AG04449 (cell line): ENCODE measurements at regions not wholly inside any gene's neighbourhood (a gene's known extent, or its start where the extent isn't known, plus 50 kb on each side); places are given as distances from the start of the nearest gene placed in this dataset.
A peak's percentile ranks its signal among the peaks of the same experiment; 100 is the strongest.

Experiments used
- CTCF ChIA-PET: fragments of 350-600 bp; formaldehyde crosslinking; extraction: SDS; loops from one replicate; lab custom pipeline; 2021; ENCODE audit warnings: antibody characterized with exemption; lab: Yijun Ruan, JAX
- POLR2A ChIA-PET: fragments of 400-600, 350-600 bp; formaldehyde crosslinking; extraction: SDS; loops from one replicate; lab custom pipeline; 2020; ENCODE audit warnings: antibody characterized with exemption, inconsistent platforms; lab: Yijun Ruan, JAX
- DNase-seq: peaks from one replicate; pipeline ENCODE4 v3.0.0-alpha.2; 2010; ENCODE audit warnings: low read depth, low spot score
- H3K4me3 ChIP-seq: 2 replicates; pipeline ENCODE4 v1.5.1; 2011; ENCODE audit warnings: low read depth, mild to moderate bottlenecking, control low read depth, low read length
- CTCF ChIP-seq: IDR thresholded peaks from one replicate; pipeline ENCODE4 v1.5.1; 2011; ENCODE audit warnings: mild to moderate bottlenecking, moderate library complexity, low read length, control low read depth, inconsistent platforms; ENCODE audit not compliant: insufficient read depth; ENCODE audit errors: missing control alignments

GRCh38 chr12:62190689-62191490, 69.3 kb upstream of the USP15 start:
- no peak for TF ChIP-seq CTCF
- ChIA-PET POLR2A (no interaction called here), CTCF (interaction anchor here (1.0 to 1.5 kb wide), 2 partner anchors 19 to 25 kb away, joined by 3 to 5 read pairs; no protein-coding TSS in a partner anchor)
- DNase-seq, result no peak
- peak overlapping the region; percentile 19 for H3K4me3 ChIP-seq

- ChIA-PET CTCF (interaction anchor here (1.0 to 2.2 kb wide), 2 partner anchors 11 to 24 kb away, joined by 5 to 11 read pairs; no protein-coding TSS in a partner anchor), POLR2A (no interaction called here)
- peak overlapping the region; percentile 47 for H3K4me3 ChIP-seq
- TF ChIP-seq CTCF, result no peak
- DNase-seq, result no peak
Measured at GRCh38 chr12:62191491-62192179, 68.6 kb upstream of the USP15 start.

- peak; percentile 63 for TF ChIP-seq CTCF
- H3K4me3 ChIP-seq, result peak overlapping the region; percentile 47
- POLR2A ChIA-PET, result no interaction called here
- DNase-seq, result peak; percentile 26
- CTCF ChIA-PET, result interaction anchor here (1.0 to 2.2 kb wide), 3 partner anchors 11 to 23 kb away, joined by 5 to 11 read pairs (median 6); no protein-coding TSS in a partner anchor
Measured at GRCh38 chr12:62192180-62192902, 67.9 kb upstream of the USP15 start.

GRCh38 chr12:62192903-62193250, 67.3 kb upstream of the USP15 start:
- ChIA-PET CTCF (interaction anchor here (0.7 to 2.2 kb wide), 5 partner anchors 10 to 24 kb away, joined by 3 to 11 read pairs (median 5); no protein-coding TSS in a partner anchor), POLR2A (no interaction called here)
- TF ChIP-seq CTCF, result no peak
- H3K4me3 ChIP-seq, result no peak overlapping the region
- DNase-seq, result no peak

GRCh38 chr12:62194031-62194430, 66.2 kb upstream of the USP15 start:
- ChIA-PET POLR2A (no interaction called here), CTCF (interaction anchor here (1.7 kb wide), 1 partner anchor 16 kb away, joined by 6 read pairs; no protein-coding TSS in a partner anchor)
- DNase-seq, result no peak
- TF ChIP-seq CTCF, result no peak
- no peak overlapping the region for H3K4me3 ChIP-seq
